Stimulated activated CD4-positive, alpha-beta T cell treated with anti-CD3 and anti-CD28 coated beads, Interleukin-1b, Interleukin-23, amount 100 ng/mL, for 48 hours (primary cell): ENCODE measurements at regions not wholly inside any gene's neighbourhood (a gene's known extent, or its start where the extent isn't known, plus 50 kb on each side); places are given as distances from the start of the nearest gene placed in this dataset.
"Not testable (repeated sequence)": the region's sequence is repeated elsewhere in the genome, so short reads cannot be mapped to it uniquely, and the experiment has no call there.

Source experiments
- DNase-seq: peaks from one replicate; pipeline ENCODE4 v3.0.0-alpha.2; 2020

DNA sequence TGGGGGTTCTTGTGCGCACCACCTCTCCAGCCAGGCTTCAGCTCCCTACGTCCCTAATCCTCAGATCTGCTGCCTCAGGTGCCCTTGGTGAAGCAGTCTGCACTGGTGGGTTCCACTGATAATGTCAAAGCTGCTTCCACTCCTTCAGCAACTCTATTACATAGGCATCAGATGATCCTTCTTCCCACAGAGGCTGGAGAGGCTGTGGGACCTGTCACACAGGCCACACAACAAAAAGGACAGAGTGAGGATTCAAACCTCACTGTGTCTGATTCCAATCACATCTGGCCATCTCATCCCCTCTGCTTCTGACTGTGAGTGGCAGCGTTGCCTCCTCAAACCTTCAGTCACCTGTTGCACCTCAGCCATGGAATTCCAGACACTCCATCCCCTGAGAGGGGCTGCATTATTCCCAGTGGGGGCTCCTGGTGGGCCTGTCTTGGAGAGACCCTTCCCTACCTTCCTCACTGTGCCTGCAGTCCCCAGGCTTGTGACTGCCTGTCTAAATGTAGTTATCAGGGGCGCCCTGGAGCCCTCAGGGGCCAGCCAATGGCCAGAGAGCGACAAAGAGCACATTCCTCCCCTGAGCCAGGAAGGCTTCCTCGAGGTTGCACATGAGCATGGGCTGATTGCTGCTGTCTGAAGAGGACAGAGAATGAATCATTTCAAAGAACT lies 211.4 kb upstream of the ECI2 start:
- DNase-seq: no peak

DNA sequence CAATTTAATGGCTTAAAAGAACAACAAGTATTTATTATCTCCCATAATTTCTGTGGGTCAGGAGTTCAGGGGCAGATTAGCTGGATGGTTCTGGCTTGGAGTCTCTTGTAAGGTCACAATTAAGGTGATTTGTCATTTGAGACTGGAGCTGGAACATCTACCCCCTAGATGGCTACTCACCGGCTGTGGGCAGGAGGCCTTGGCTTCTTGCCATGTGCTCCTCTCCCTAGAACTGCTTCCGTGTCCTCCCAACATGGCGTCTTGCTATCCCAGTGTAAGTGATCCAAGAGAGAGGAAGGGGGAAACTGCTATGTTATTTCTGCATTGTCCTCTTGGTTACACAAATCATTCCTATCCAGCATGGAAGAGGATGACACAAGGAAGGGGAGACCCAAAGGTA lies 210.2 kb upstream of the ECI2 start:
- no peak for DNase-seq

DNA sequence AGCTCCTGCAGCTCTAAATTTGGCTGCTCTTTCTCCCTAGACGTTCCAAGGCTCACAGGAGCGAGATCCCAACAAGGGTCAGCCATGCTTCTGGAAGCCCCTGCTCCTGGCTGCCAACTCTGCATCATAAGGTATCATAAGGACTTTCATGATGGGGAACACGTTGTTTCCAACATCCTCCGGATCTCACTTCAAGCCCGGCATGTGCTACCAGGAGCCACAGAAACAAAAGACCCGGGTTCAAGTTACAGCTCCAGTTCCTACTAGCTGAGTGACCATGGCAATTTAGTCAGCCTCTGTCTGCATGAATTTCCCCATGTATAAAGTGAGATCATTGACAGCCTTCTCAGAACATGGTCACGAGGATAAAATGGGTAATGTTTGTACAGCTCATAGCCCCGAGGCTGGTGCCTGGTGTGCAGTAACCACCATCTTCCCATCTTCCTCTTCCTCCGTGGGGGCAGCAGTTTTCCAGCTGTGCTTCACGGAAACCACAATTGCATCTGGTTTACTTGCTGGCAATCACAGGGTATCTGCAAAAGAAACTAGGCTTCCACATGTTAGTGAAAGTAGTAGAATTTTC lies 209.0 kb upstream of the ECI2 start:
- DNase-seq: no peak

DNA sequence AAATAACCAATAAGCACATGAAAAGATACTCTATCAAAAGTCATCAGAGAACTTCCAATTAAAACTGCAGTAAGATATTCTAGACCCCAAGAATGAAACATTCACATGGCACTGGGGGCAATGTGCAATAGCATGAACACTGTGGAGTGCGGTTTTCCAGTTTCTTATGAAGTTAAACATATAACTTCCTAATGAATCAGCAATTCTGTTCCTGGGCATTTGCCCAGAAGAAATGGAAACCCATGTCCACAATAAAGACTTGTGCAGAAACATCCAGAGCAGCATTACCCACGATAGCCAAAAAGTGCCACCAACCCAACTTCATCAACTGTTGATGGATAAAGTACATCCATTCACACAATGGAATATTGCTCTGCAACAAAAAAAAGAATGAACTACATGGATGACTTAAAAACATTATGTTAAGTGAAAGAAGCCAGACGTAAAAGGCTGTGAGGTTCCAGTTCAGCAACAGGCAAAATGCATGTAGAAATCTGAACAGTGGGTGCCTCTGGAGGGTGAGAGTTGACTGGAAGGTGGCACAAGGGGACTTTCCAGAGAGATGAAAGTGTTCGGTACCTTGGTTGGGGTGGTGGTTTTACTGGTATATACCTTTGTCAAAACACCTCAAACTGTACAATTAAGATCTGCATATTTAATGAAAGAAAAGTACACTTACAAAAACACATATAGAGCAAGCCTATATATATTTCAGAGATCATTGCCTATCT lies 207.2 kb upstream of the ECI2 start:
- DNase-seq: no peak

DNA sequence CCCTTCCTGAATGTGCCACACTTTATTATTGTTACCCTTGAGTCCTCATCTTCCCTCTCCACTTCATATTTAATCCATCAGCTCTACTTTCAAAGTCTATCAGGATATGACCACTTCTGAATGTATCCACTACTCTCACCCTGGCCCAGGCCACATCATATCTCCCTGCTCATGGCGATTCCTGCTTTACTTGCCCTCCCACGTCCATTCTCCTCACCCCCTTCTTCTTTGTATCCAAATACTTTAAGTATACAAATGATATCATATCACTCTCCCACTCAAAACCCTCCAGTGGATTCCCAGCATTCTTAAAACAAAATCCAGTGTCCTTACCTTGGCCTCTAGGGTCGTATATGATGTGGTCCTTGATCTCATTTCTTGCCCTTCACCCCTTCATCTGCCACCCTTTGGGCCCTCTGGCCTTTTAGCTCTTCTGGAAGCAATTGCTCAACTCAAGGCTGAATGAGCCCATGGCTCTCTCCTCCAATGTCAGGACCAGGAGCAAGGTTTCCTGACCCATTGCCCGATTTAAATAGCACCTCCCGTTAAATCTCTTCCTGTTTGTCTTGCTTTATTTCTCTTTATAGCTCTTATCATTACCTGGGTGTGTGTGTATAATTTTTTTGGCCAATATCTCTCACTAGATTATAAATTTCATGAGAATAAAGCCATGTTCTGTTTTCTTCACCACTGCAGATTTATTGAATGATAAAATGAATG lies 205.9 kb upstream of the ECI2 start:
- no peak for DNase-seq

DNA sequence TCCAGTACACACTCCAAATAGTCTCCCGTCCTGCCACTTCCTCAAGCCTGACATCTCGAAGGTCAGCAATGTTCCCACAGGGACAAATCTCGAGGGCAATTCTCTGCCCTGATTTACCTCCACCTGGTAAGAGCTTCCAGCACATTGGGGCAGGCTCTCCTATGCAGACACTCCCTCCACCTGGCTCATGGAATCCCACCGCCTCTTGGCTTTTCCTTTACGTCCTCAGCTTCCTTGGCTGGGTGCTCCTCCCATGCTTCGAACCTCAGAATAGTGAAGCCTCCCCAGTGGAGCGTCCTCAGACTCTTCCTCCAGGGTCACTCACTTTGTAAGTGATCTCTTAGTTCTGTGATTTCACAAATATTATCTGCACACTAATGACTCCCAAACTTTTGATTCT lies 205.2 kb upstream of the ECI2 start:
- no peak for DNase-seq

DNA sequence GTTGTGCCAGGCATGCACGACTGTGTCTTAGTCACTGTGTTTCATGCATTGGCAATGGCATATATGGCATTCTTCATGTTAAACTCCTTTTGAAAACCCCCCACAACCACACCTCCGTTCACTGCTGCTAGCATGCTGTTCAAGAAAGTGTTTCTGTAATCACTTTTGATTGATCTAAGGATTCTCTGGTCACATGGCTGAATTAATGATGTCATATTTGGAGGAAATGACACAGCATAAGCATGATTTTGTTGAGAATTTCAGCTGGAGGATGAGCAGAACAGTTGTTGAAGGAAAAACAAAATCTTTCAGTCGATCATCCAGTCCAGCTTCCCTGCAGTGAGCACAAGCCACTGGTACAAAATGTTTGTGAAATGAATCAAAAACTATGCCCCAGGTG lies 203.5 kb upstream of the ECI2 start:
- no peak for DNase-seq

DNA sequence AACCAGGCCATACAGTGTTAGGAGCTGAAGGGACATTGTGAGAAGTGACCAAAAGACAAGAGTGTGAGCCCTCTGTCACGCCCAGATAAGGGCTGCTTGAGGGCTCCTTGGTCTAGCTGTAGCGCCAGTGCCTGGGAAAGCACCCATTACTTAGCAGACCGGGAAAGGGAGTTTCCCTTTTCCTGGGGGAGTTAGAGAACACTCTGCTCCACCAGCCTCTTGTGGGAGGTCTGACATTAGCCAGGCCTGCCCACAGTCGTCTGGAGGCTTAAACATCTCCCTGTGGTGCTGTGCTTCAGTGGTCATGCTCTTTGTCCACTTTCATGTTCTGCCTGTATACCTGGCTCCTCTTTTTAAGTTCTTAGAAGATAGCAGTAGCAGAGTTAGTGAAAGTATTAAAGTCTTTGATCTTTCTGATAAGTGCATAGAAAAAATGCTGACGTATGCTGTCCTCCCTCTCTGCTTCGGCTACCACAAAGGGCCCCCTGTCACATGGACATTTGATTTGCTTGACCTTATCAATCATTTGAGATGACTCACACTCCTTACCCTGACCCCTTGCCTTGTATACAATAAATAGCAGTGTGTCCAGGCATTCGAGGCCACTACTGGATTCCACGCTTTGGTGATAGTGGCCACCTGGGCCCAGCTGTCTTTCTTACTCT lies 201.5 kb upstream of the ECI2 start:
- DNase-seq: no peak

DNA sequence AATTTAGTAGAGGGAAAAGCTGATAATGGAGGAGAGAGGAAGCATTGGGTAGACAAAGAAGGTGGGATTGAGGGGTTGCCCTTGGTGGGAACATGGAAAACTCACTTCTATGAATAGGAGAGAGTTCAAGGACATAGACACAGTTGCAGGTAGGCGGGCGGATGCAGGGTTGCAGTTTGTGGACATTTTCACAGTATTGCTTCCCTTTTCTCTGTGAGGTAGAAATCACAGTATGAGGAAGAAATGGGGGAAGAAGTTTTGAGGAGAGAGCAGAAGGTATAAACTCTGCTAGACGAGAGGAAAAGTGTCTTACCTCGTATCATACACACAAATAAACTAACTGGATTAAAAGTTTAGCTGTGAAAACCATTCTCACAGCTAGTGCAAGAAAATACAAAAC lies 200.7 kb upstream of the ECI2 start:
- DNase-seq: no peak

DNA sequence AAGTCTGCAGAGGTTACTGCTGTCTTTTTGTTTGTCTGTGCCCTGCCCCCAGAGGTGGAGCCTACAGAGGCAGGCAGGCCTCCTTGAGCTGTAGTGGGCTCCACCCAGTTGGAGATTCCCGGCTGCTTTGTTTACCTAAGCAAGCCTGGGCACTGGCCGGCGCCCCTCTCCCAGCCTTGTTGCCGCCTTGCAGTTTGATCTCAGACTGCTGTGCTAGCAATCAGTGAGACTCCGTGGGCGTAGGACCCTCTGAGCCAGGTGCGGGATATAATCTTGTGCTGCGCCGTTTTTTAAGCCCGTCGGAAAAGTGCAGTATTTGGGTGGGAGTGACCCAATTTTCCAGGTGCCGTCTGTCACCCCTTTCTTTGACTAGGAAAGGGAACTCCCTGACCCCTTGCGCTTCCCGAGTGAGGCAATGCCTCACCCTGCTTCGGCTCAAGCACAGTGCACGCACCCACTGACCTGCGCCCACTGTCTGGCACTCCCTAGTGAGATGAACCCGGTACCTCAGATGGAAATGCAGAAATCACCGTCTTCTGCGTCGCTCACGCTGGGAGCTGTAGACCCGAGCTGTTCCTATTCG lies 198.9 kb upstream of the ECI2 start:
- not testable (repeated sequence) for DNase-seq

DNA sequence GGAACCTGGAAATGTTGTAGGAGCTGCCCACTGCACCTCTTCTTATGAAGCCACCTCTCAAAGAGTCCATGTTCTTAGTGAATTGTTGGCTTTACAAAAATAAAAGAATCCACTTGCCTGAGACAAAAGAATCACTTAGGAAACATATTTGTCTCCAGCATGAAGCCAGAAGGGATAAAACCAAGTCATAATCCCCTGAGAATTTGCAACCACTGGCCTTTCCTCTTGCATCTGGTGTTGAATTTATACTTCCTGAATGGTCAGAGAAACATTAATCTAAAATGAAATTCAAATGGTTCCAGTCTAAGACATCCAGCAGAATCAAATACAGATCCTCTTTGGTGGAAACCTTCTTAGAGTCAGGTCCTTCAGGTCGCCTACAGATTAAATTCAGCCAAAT lies 192.5 kb upstream of the ECI2 start:
- no peak for DNase-seq

DNA sequence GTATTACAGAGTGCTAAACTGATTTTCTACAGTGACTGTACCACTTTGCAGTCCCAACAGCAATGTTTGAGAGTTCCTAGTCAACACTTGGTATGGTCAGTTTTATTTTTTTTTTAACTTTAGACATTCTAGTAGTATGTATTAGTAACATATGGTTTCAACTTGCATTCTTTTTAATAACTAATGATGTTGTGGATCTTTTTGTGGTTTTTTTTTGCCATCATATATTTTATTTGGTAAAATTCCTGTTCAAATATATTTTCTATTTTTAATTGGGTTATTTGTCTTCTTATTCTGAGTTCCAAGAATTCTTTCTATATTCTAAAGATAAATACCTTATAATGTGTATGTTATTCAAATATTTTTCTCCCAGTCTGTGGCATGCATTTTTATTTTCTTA lies 189.4 kb upstream of the ECI2 start:
- DNase-seq: no peak

DNA sequence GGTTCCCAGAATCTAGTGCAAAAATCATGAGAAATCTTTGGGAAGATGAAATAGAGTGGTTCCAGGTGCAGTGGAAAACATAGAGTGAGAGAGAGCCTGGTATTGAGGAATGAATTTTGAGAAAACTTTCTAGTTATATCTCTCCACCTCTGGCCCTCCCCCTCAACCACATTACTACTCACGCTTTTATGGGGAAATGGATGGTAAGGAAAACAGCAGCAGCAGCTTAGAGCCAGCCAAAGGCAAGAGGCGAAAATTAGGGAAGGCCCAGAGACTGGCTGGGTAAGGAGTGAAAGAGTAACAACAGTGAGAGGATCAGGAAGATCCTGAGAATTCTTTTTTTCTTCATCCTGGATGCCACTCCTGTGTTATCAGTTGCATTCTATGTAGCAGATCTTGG lies 187.9 kb upstream of the ECI2 start:
- no peak for DNase-seq

DNA sequence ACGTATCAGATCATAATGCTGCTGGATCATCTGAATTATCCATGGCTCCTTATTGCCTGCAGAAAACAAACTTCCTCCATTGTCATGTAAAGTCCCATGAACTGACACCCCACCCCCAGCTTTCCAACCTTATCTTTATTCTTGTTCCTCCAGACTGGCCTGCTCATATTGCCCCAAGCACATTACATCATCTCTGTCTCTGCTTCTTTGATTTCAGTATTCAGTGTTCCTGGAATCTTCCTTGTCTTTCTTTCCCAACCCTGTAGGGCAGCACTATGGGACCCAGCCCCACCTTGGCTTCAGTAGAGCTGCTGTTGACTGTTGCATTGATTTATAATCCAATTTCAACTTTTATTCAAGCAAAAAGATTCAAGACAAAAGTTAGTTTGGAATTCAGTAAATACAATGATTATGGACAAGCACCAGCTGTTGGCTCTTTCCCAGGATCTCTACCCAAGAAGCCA lies 187.5 kb upstream of the ECI2 start:
- no peak for DNase-seq

DNA sequence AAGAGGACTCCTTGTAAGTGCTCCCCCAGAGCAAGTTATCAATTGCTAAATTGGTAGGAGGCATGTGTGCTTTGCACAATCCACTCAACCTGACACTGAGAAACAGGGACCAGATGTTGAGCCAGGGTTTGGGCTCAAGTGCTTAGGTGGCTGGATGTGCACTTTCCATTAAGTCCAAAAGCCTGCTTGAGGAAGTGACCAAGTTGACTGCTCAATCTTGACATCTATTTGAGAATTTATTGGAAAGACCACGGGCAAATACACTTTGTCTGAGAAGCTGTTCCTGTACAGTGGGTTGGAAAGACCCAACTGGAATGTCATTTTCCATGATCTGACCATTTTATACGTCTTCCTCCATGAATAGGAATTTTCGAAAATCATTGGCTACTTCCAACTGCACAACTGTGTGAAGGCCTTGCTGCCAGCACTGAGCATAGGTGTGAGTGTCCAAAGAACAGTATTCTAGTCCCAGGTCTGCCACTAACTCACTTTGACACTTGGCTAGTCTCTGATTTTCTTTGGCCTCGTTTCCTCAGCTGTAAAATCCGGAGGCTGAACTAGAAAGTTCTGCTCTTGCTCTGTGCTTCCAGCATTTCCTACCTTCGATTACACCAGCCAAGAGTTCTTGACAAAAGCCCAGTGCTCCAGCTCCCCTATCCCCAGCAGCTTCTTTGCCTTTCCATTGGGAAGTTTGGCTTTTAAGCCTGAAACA lies 186.9 kb upstream of the ECI2 start:
- no peak for DNase-seq

DNA sequence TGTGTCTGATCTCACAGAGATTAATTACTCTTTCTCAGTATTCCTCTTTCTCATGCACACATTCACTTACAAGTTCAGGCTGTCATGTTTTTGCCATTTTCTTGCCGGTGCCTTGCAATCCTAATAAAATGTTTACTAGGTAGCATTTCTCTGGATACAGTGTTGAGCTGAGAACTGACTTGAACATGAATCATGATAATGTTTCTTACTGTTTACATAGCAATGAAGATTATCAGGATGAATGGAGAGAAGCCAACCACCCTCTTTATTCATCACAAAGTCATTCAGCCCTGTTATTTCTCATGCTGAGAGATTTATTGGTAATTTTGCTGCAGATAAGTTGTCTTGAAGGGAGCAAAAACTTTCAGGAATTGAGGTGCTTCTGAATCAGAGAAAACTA lies 185.5 kb upstream of the ECI2 start:
- DNase-seq: no peak

DNA sequence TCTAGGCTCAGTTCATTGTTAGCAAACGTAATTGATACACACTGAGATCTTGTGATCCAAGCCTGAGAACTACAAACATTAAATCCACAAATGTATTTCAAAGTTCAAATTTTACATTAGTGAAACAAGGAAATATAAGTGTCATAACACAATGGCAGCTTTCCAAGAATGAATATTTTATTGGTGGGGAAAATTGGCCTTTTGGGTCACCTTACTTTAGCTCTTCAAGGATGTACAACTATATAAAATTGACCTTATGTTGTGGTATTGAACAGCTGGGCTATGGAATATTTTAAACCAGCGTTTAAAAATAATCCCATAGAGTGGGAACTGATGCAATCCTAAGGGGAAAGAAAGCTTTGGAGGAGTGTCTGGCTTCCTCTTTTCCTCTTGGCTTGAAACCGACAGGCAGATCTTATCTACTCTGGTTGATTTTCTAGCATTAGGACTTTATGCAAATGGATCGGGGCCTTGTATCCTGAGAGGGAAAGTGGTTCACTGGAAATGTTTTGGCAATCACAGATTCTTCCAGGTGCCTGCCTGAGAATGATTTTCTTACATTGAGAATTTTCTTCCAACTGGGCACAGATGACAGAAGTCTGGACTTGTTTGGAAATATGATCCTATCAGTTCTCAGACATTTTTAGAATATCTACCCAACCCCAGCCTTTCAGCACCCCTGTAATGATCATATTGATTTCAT lies 184.8 kb upstream of the ECI2 start:
- DNase-seq: no peak

DNA sequence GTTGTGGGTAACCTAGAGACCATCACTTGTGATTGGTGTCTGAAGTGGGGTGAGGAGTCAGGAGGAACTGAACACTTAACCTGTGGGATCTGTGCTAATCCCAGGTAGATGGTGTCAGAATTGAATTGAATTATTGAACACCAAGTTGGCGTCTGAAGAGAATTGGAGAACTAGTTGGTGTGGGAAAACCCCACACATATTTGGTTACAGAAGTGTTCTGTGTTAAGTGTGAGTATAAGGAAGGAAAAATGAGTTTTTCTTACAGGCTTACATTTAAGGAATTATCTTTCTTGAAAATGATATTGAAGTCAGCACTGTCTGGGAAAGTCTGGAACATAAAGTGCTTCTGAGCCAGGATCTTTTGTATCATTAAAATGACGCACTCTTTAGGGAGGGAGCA lies 182.9 kb upstream of the ECI2 start:
- DNase-seq: no peak

DNA sequence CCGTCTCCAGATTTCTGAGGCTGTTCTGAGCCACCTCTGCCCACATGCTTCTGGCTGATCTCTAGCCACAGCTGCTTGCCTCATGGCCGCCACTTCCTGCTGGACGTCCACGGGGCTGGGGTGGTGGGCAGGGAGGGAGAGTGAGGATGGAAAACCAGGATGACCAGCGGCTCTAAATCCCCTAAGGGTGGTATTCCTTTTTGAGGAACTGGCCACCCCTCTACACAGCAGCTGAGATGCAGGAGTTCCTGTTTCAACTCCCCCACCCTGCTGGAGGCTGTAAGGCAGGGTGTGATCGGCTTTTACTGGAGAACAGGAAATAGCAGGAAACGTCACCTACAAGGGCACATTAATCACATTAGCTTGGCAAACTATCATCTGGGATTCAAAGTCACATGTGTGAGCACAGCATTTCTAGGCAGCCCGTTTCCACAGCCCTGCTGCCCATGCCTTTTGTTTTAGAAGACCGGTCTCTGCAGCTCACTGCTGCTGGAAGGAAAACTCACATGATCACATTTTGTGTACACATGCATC lies 181.6 kb upstream of the ECI2 start:
- DNase-seq: no peak

DNA sequence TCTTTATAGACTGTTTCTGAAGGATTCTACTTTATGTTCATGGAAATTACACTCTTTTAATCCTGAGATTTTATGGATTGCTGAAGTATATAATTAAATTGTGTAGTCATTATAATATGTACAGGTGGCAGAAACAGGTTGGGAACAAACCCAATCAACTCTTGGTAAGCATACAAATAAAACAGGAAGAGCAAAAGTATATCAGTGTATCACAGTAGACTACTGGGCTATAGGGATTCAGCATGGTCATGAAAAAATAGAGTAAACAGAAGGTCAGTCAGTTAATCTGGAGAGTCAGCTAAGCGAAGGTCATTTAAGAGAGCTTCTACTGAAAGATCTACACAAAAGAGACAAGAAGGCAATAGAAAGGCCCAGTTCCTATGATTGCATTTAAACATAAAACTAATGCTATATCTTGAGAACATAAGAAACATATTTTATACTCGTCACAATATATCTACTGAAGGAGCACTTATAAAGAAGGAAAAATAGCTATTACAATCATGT lies 178.9 kb upstream of the ECI2 start:
- DNase-seq: no peak
